ENCODE measurements at regions not wholly inside any gene's neighbourhood (a gene's known extent, or its start where the extent isn't known, plus 50 kb on each side); places are given as distances from the start of the nearest gene placed in this dataset.
A peak's percentile ranks its signal among the peaks of the same experiment; 100 is the strongest.
"Not testable (repeated sequence)": the region's sequence is repeated elsewhere in the genome, so short reads cannot be mapped to it uniquely, and the experiment has no call there.

- H3K4me1 ChIP-seq: no peaks in the 10 kb centered on the region; a peak in 2 of 20 replicates
- TF ChIP-seq Cebpa-rat (IDR thresholded peaks at IDR 0.05): no peak
- H4K20me1 ChIP-seq: no peaks in the 10 kb centered on the region
- no peak overlapping the region for H3K9ac ChIP-seq
- H3K4me2 ChIP-seq: no peak overlapping the region
- H3K27ac ChIP-seq: no peak overlapping the region
- no peaks in the 10 kb centered on the region for H3K27me3 ChIP-seq
- H3K36me3 ChIP-seq: no peaks in the 10 kb centered on the region
- H3K4me3 ChIP-seq: no peak overlapping the region
- peaks cover 0 to 9% (median 6%) of the 10 kb centered on the region in 11 experiments; a peak in 9 of 22 replicates for H3K9me3 ChIP-seq (replicated peaks in 1 of 11)
These were observed 298.9 kb upstream of the ADARB2 start for GRCh38 chr10:2036209-2036608.

GRCh38 chr10:2030046-2030445 lies 292.7 kb upstream of the ADARB2 start:
- Histone ChIP-seq H4K20me1 (no peaks in the 10 kb centered on the region), H3K36me3 (no peaks in the 10 kb centered on the region), H3K4me1 (peaks cover 0 to 7% (median 0%) of the 10 kb centered on the region in 10 experiments; a peak in 1 of 20 replicates), H3K4me3 (no peak overlapping the region), H3K27ac (no peak overlapping the region), H3K27me3 (no peaks in the 10 kb centered on the region), H3K9me3 (replicated peaks in 1 of 11) (peaks cover 0 to 15% (median 7%) of the 10 kb centered on the region in 11 experiments; a peak in 14 of 22 replicates), H3K9ac (no peak overlapping the region), H3K4me2 (no peak overlapping the region)
- no peak for TF ChIP-seq Cebpa-rat (IDR thresholded peaks at IDR 0.05)

- Histone ChIP-seq H3K9ac (no peak overlapping the region), H3K4me2 (no peak overlapping the region), H3K27me3 (no peaks in the 10 kb centered on the region), H3K4me3 (no peak overlapping the region), H3K9me3 (replicated peaks in 1 of 11) (peaks cover 0 to 15% (median 7%) of the 10 kb centered on the region in 11 experiments; a peak in 13 of 22 replicates), H4K20me1 (no peaks in the 10 kb centered on the region), H3K27ac (no peak overlapping the region), H3K36me3 (no peaks in the 10 kb centered on the region), H3K4me1 (peaks cover 0 to 7% (median 0%) of the 10 kb centered on the region in 10 experiments; a peak in 1 of 20 replicates)
- no peak for TF ChIP-seq Cebpa-rat (IDR thresholded peaks at IDR 0.05)
These were observed 289.6 kb upstream of the ADARB2 start for GRCh38 chr10:2026936-2027335.

- Histone ChIP-seq H3K4me1 (peaks cover 0 to 18% (median 1%) of the 10 kb centered on the region in 10 experiments; a peak in 7 of 20 replicates), H3K9me3 (replicated peaks in 1 of 11) (peaks cover 0 to 19% (median 8%) of the 10 kb centered on the region in 11 experiments; a peak in 13 of 22 replicates)
- not testable (repeated sequence) for H3K36me3 ChIP-seq, H3K27ac ChIP-seq, H3K9ac ChIP-seq, H3K27me3 ChIP-seq, H3K4me2 ChIP-seq, H4K20me1 ChIP-seq, H3K4me3 ChIP-seq
These were observed 287.4 kb upstream of the ADARB2 start for GRCh38 chr10:2024750-2025149.

GRCh38 chr10:2023687-2024086 lies 286.4 kb upstream of the ADARB2 start:
- H3K4me1 ChIP-seq: peaks cover 0 to 18% (median 10%) of the 10 kb centered on the region in 10 experiments; a peak in 15 of 20 replicates
- no peak overlapping the region for H3K9ac ChIP-seq
- no peak for TF ChIP-seq Cebpa-rat (IDR thresholded peaks at IDR 0.05)
- H3K4me2 ChIP-seq: no peak overlapping the region
- H3K27ac ChIP-seq: no peak overlapping the region
- H4K20me1 ChIP-seq: no peaks in the 10 kb centered on the region
- no peak overlapping the region for H3K4me3 ChIP-seq
- no peaks in the 10 kb centered on the region for H3K36me3 ChIP-seq
- H3K9me3 ChIP-seq (replicated peaks in 1 of 11): peaks cover 0 to 24% (median 8%) of the 10 kb centered on the region in 11 experiments; a peak in 13 of 22 replicates
- H3K27me3 ChIP-seq: no peaks in the 10 kb centered on the region

- H3K27me3 ChIP-seq: no peaks in the 10 kb centered on the region
- no peak overlapping the region for H3K4me2 ChIP-seq
- no peaks in the 10 kb centered on the region for H4K20me1 ChIP-seq
- no peaks in the 10 kb centered on the region for H3K36me3 ChIP-seq
- no peak overlapping the region for H3K4me3 ChIP-seq
- H3K27ac ChIP-seq: no peak overlapping the region
- no peak overlapping the region for H3K9ac ChIP-seq
- H3K9me3 ChIP-seq (replicated peaks in 1 of 11): peaks cover 0 to 22% (median 6%) of the 10 kb centered on the region in 11 experiments; a peak in 13 of 22 replicates
- no peak for TF ChIP-seq Cebpa-rat (IDR thresholded peaks at IDR 0.05)
- H3K4me1 ChIP-seq: peaks cover 0 to 22% (median 17%) of the 10 kb centered on the region in 10 experiments; a peak in 15 of 20 replicates
These were observed 285.1 kb upstream of the ADARB2 start for GRCh38 chr10:2022401-2022800.

- TF ChIP-seq Cebpa-rat (IDR thresholded peaks at IDR 0.05): no peak
- Histone ChIP-seq H3K36me3 (no peaks in the 10 kb centered on the region), H4K20me1 (no peaks in the 10 kb centered on the region), H3K4me3 (no peak overlapping the region), H3K9me3 (replicated peaks in 1 of 11) (peaks cover 0 to 17% (median 4%) of the 10 kb centered on the region in 11 experiments; a peak in 6 of 22 replicates), H3K27ac (no peak overlapping the region), H3K4me2 (0 out of 22 replicates have a peak overlapping the region, but pooled peaks of 2 of the 11 experiments have one; percentile 19 to 37), H3K9ac (no peak overlapping the region), H3K4me1 (peaks cover 0 to 22% (median 17%) of the 10 kb centered on the region in 10 experiments; a peak in 15 of 20 replicates), H3K27me3 (no peaks in the 10 kb centered on the region)
These were observed 283.5 kb upstream of the ADARB2 start for GRCh38 chr10:2020836-2021235.

- Histone ChIP-seq H3K4me2 (peak overlapping the region in 5 of 11 experiments; percentile 35 to 61 (median 49); a peak in 7 of 22 replicates), H3K4me3 (no peak overlapping the region), H3K27me3 (no peaks in the 10 kb centered on the region), H4K20me1 (no peaks in the 10 kb centered on the region), H3K9me3 (replicated peaks in 1 of 11) (peaks cover 0 to 17% (median 4%) of the 10 kb centered on the region in 11 experiments; a peak in 6 of 22 replicates), H3K9ac (no peak overlapping the region), H3K36me3 (no peaks in the 10 kb centered on the region), H3K4me1 (peaks cover 0 to 22% (median 16%) of the 10 kb centered on the region in 10 experiments; a peak in 15 of 20 replicates), H3K27ac (no peak overlapping the region)
- TF ChIP-seq Cebpa-rat (IDR thresholded peaks at IDR 0.05): no peak
These were observed 282.5 kb upstream of the ADARB2 start for GRCh38 chr10:2019803-2020202.

- TF ChIP-seq Cebpa-rat (IDR thresholded peaks at IDR 0.05): no peak
- H3K4me2 ChIP-seq: peak overlapping the region in 8 of 11 experiments; percentile 18 to 61 (median 42); a peak in 12 of 22 replicates
- H3K9ac ChIP-seq: no peak overlapping the region
- peaks cover 0 to 22% (median 16%) of the 10 kb centered on the region in 10 experiments; a peak in 15 of 20 replicates for H3K4me1 ChIP-seq
- H3K4me3 ChIP-seq: no peak overlapping the region
- no peak overlapping the region for H3K27ac ChIP-seq
- H4K20me1 ChIP-seq: no peaks in the 10 kb centered on the region
- H3K9me3 ChIP-seq (replicated peaks in 1 of 11): peaks cover 0 to 17% (median 4%) of the 10 kb centered on the region in 11 experiments; a peak in 6 of 22 replicates
- H3K36me3 ChIP-seq: no peaks in the 10 kb centered on the region
- no peaks in the 10 kb centered on the region for H3K27me3 ChIP-seq
These were observed 282.0 kb upstream of the ADARB2 start for GRCh38 chr10:2019281-2019680.

GRCh38 chr10:2014541-2014940 lies 277.2 kb upstream of the ADARB2 start:
- H3K4me3 ChIP-seq: no peak overlapping the region
- no peak overlapping the region for H3K4me2 ChIP-seq
- no peaks in the 10 kb centered on the region for H3K27me3 ChIP-seq
- no peak overlapping the region for H3K27ac ChIP-seq
- no peaks in the 10 kb centered on the region for H4K20me1 ChIP-seq
- H3K9ac ChIP-seq: no peak overlapping the region
- TF ChIP-seq Cebpa-rat (IDR thresholded peaks at IDR 0.05): no peak
- H3K36me3 ChIP-seq: no peaks in the 10 kb centered on the region
- peaks cover 0 to 16% (median 13%) of the 10 kb centered on the region in 10 experiments; a peak in 13 of 20 replicates for H3K4me1 ChIP-seq
- H3K9me3 ChIP-seq (replicated peaks in 1 of 11): peaks cover 0 to 3% (median 0%) of the 10 kb centered on the region in 11 experiments; a peak in 1 of 22 replicates

Measured in BLaER1 treated with 17β-estradiol and CSF1 and Interleukin-3, amounts not matched to agents 10 nM and 100 nM (cell line).